WERI-Rb-1 (cell line): ENCODE measurements at regions not wholly inside any gene's neighbourhood (a gene's known extent, or its start where the extent isn't known, plus 50 kb on each side); places are given as distances from the start of the nearest gene placed in this dataset.

Source experiments
- DNase-seq: peaks from one replicate; pipeline ENCODE4 v3.0.0-alpha.2; 2020
- H3K27ac ChIP-seq: fragments of 250-450 bp; sonication (Bioruptor Pico); 2 replicates; pipeline ENCODE4 v1.5.1; 2020; ENCODE audit warnings: mild to moderate bottlenecking, moderate library complexity
- H3K27me3 ChIP-seq: fragments of 250-450 bp; sonication (Bioruptor Pico); 2 replicates; pipeline ENCODE4 v1.5.1; 2021; ENCODE audit warnings: mild to moderate bottlenecking, low read depth, moderate library complexity; ENCODE audit not compliant: insufficient read depth, severe bottlenecking
- H3K36me3 ChIP-seq: fragments of 250-450 bp; sonication (Bioruptor Pico); 2 replicates; pipeline ENCODE4 v1.5.1; 2020; ENCODE audit warnings: mild to moderate bottlenecking, moderate library complexity
- H3K4me3 ChIP-seq: 2 replicates; pipeline ENCODE4 v1.5.1; 2011; ENCODE audit warnings: low read depth, mild to moderate bottlenecking, control low read depth, low read length
- H3K9me3 ChIP-seq: fragments of 250-450 bp; sonication (Bioruptor Pico); 2 replicates; pipeline ENCODE4 v1.5.1; 2021; ENCODE audit warnings: mild to moderate bottlenecking, moderate library complexity; ENCODE audit not compliant: severe bottlenecking
- CTCF ChIP-seq: IDR thresholded peaks from 2 replicates; pipeline ENCODE4 v1.5.1; 2011; ENCODE audit warnings: low read depth, mild to moderate bottlenecking, control low read depth, inconsistent platforms, low read length

GRCh38 chr4:175884048-175884447, 72.0 kb upstream of the GPM6A start:
- no peaks in the 10 kb centered on the region for H3K36me3 ChIP-seq
- no peaks in the 10 kb centered on the region for H3K27me3 ChIP-seq
- no peak overlapping the region for H3K4me3 ChIP-seq
- H3K27ac ChIP-seq, result no peak overlapping the region
- DNase-seq, result no peak
- H3K9me3 ChIP-seq, result no peaks in the 10 kb centered on the region
- no peak for TF ChIP-seq CTCF

- DNase-seq, result no peak
- Histone ChIP-seq H3K36me3 (no peaks in the 10 kb centered on the region), H3K4me3 (no peak overlapping the region), H3K9me3 (no peaks in the 10 kb centered on the region), H3K27me3 (no peaks in the 10 kb centered on the region), H3K27ac (no peak overlapping the region)
- no peak for TF ChIP-seq CTCF
Observed at GRCh38 chr4:175891231-175891630, 79.2 kb upstream of the GPM6A start.

GRCh38 chr4:175891851-175892250, 79.8 kb upstream of the GPM6A start:
- TF ChIP-seq CTCF, result peak; percentile 40; the same call in 1 of the 2 replicates
- Histone ChIP-seq H3K4me3 (no peak overlapping the region), H3K27me3 (no peaks in the 10 kb centered on the region), H3K9me3 (no peaks in the 10 kb centered on the region), H3K36me3 (no peaks in the 10 kb centered on the region), H3K27ac (no peak overlapping the region)
- DNase-seq, result no peak

GRCh38 chr4:175905925-175906324, 93.9 kb upstream of the GPM6A start:
- no peaks in the 10 kb centered on the region for H3K36me3 ChIP-seq

GRCh38 chr4:175906384-175906783, 94.3 kb upstream of the GPM6A start:
- H3K4me3 ChIP-seq, result no peak overlapping the region
- no peak for TF ChIP-seq CTCF
- DNase-seq, result no peak
- no peaks in the 10 kb centered on the region for H3K9me3 ChIP-seq
- H3K27ac ChIP-seq, result no peak overlapping the region
- no peaks in the 10 kb centered on the region for H3K36me3 ChIP-seq
- H3K27me3 ChIP-seq, result no peaks in the 10 kb centered on the region

More at GRCh38 chr4:175905925-175906324, 93.9 kb upstream of the GPM6A start:
- Histone ChIP-seq H3K9me3 (no peaks in the 10 kb centered on the region), H3K4me3 (no peak overlapping the region), H3K27ac (no peak overlapping the region), H3K27me3 (no peaks in the 10 kb centered on the region)
- DNase-seq, result no peak
- TF ChIP-seq CTCF, result no peak

GRCh38 chr4:175910700-175911099, 98.6 kb upstream of the GPM6A start:
- TF ChIP-seq CTCF, result no peak
- Histone ChIP-seq H3K4me3 (no peak overlapping the region), H3K36me3 (no peaks in the 10 kb centered on the region), H3K9me3 (no peaks in the 10 kb centered on the region), H3K27me3 (no peaks in the 10 kb centered on the region), H3K27ac (no peak overlapping the region)
- DNase-seq, result no peak
